ENCODE measurements at regions not wholly inside any gene's neighbourhood (a gene's known extent, or its start where the extent isn't known, plus 50 kb on each side); places are given as distances from the start of the nearest gene placed in this dataset.

- TF ChIP-seq CTCF (IDR thresholded peaks at IDR 0.05) = no peak
- no peak for TF ChIP-seq EZH2 (IDR thresholded peaks at IDR 0.05)
- no peak for TF ChIP-seq EZH2phosphoT487 (IDR thresholded peaks at IDR 0.05)
These were observed 62.5 kb upstream of the STAM2 start for GRCh38 chr2:152238016-152238415.

Measured in neural progenitor cell (in vitro differentiated cells).